C1 segment of cervical spinal cord (tissue), 14 donors: ENCODE measurements at regions not wholly inside any gene's neighbourhood (a gene's known extent, or its start where the extent isn't known, plus 50 kb on each side); places are given as distances from the start of the nearest gene placed in this dataset.
A peak's percentile ranks its signal among the peaks of the same experiment; 100 is the strongest.
"Not testable (repeated sequence)": the region's sequence is repeated elsewhere in the genome, so short reads cannot be mapped to it uniquely, and the experiment has no call there.

Experiments
- DNase-seq, 14 donors: peaks; one replicate each; lab custom pipeline; 2025; lab: John Stamatoyannopoulos, UW

DNA sequence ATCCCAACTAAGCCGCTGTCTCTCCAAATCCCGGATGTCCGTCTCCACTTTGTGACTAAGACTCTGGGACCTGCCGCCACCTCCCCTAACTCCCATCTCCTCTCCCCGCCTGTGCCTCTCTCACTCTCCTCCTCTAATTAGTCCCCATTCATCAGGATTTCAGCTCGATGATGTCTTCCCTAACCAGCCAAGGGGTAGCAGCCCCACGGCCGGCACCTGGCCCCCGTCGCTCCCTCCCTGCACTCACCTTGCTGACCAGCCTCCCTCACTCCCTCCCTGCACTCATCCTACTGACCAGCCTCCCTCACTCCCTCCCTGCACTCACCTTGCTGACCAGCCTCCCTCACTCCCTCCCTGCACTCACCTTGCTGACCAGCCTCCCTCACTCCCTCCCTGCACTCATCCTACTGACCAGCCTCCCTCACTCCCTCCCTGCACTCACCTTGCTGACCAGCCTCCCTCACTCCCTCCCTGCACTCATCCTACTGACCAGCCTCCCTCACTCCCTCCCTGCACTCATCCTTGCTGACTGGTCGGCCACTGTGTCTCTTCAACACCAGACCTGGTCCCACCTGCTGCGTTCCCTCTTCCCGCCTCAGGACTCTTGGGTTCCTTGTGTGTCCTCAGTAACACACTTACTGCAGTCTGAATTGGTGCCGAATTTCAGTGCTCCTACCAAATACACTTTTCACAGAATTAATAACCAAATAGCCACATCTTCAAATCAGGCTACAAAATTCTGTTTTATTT is 179.3 kb upstream of the SALL3 start:
- DNase-seq: not testable (repeated sequence)

DNA sequence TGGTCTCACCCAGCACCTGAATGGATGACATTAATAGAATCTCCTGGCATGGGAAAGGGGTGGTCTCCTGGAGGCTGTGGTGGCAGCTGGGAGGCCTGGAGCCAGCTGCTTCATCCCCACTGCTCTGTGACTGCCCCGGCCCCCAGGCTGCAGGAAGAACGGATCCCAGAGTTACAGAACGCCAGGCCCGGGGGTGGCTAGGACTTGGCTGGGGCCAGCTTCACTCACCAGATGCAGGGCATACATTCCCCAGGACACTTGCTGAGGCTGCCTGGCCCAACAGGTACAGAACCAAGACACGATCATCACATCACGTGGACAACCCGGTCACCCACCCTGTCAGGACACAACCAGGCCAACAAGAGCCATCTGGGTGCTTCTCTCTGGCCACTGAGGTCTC is 178.6 kb upstream of the SALL3 start:
- no peak for DNase-seq

DNA sequence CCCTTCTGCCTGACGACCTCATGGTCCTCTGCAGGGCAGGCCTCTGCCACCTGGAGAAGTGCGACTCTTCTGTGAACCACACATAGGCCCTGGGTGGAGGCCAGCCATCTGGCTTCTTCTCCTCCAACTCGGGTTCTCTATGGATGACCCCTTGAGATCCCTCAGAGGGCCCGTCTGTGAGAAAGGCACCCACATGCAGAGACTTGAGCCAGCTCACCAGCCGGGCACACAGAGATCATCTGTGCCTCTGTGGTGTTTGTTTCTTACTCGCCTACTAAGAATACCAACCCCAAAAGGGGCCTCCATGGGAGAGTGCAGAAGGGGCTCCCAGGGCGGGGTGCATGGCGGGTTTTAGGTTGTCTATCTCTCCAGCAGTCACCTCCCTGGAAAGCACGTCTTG is 176.5 kb upstream of the SALL3 start:
- no peak for DNase-seq

GRCh38 chr18:78804206-78805030 is 175.2 kb upstream of the SALL3 start:
- no peak for DNase-seq

DNA sequence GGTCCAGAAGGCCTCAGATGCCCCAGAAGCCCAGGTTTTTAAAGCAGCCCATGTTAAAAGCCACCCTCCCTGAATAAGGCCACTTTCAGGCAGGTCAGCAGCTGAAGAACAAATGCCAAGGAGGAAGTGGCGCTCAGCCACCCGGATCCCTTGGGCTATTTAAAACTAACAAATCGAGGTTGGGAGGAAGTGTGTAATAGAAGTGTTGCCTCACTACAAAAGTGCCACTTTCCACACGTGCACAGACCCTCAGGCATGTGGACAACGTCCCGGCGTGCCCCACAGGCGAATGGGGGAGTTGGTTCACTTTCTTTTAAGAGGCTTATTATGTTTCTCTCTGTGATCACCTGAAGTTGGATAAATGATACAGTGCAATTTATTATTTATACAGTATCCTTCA is 173.8 kb upstream of the SALL3 start:
- peak in 2 of 14 donors; percentile 4 to 10 for DNase-seq

DNA sequence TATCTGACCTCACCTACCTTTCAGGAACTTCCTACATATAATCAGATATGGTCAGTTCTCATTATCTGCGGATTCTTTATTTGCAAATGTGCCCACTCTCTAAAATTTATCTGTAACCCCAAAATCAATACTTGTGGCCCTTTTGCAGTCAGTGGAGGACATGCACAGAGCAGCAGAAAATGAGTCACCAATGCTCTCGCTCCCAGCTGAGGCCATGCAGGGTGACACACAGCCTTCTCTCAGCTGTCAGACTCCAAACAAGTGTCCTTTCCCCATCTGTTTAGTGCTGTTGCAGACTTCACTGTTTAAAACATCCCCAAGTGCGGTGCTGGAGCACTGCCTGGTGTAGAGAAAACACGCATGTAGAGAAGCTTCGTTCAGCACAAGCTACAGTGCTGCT is 171.9 kb upstream of the SALL3 start:
- DNase-seq: no peak

- no peak for DNase-seq
Observed at GRCh38 chr18:78809845-78810244, 169.8 kb upstream of the SALL3 start.

GRCh38 chr18:78810706-78811105 is 168.9 kb upstream of the SALL3 start:
- no peak for DNase-seq

GRCh38 chr18:78812067-78812466 is 167.6 kb upstream of the SALL3 start:
- no peak for DNase-seq

- no peak for DNase-seq
Observed at GRCh38 chr18:78813156-78813555, 166.5 kb upstream of the SALL3 start.

- no peak for DNase-seq
Observed at GRCh38 chr18:78813936-78814710, 165.5 kb upstream of the SALL3 start.

DNA sequence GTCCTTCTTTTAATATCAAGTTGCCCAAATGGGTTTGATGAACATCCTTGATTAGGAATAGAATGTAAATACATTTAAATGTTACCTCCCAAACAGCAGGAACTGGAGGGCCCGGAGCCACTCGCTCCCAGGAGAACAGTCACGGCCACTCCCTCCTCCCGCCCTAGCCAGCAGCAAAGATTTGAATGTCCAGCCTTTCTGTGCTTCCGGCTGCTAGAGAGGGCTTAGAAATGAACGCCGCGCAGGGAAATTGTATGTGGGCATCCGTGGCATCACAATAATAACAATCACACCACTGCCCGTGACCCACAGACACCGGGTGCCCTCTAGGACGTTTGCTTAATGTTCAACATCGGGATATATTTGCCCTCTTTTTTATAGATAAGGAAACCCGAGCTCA is 164.9 kb upstream of the SALL3 start:
- no peak for DNase-seq

- no peak for DNase-seq
Observed at GRCh38 chr18:78816114-78816513, 163.5 kb upstream of the SALL3 start.

DNA sequence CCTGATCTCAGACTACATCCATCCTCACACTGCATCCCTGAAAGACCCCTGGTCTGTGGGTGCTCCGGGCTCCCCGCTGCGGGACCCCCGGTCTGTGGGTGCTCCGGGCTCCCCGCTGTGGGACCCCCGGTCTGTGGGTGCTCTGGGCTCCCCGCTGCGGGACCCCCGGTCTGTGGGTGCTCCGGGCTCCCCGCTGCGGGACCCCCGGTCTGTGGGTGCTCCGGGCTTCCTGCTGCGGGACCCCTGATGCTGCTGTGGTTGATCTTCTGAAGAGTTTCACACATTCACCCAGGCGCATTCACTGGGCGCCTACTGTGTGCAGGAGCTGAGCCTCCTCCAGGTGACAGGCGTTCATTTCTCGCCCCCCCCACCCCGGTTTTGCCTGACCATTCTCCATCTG is 162.7 kb upstream of the SALL3 start:
- DNase-seq: no peak

- DNase-seq: no peak
Observed at GRCh38 chr18:78818495-78818894, 161.1 kb upstream of the SALL3 start.

- DNase-seq: no peak
Observed at GRCh38 chr18:78818961-78819360, 160.7 kb upstream of the SALL3 start.

GRCh38 chr18:78820161-78820834 is 159.3 kb upstream of the SALL3 start:
- DNase-seq: no peak

DNA sequence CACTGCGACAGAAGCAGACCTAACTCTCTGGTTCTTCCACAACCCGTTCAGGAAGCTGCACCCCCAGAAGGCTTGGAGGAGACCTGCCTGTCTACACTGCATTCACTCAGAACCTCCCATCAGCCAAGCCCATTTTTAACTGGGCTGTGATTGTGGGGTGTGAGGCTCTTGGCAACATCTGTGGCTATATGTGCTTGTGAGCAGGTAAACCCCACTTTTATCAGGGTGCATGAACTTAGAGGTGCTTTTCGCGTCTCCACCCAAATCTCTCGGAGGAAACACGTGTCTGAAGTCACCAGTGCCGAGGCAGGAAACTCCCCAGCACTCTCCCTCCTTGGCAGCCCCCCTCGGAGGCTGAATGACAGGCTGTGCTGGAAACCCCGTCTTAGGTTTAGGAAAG is 158.2 kb upstream of the SALL3 start:
- no peak for DNase-seq

DNA sequence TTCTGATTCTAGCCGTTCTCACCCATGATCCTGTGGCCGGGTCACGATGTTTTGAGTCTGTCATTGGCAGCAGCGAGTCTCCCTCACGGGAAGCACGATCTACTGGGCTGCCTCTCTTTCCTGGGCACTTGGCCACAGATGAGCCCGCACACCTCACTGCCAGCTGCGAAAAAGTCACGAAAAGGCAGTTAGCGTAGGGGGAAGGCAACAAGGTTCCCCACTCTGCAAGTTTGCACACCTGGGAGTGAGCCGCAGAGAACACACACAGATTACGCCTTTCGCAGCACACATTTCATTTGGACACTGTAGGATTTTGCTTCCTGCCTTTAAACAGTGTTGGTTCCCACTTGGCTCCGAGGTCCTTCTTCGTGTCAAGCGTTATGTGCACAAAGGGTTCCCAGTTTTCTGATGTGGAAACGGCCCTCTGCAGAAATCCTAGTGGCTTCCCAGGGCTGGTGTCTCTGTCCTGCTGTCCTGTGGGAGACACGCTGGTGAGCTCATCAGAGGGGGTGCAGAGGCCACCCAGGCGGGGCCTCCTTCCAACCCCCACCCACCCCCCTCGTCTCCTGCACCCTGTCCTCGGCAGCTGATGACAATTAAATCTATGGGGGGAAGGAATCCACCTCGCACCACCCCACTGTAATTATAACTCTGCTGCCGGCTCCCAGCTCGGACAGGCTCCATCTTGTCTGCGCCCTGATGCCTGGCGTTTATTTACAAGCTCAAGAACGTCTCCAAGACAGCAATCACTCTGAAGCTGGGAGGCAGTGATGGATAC is 157.3 kb upstream of the SALL3 start:
- no peak for DNase-seq

GRCh38 chr18:78822949-78823285 is 156.7 kb upstream of the SALL3 start:
- no peak for DNase-seq

GRCh38 chr18:78825168-78825567 is 154.4 kb upstream of the SALL3 start:
- no peak for DNase-seq
